ENCODE measurements at regions not wholly inside any gene's neighbourhood (a gene's known extent, or its start where the extent isn't known, plus 50 kb on each side); places are given as distances from the start of the nearest gene placed in this dataset.

DNA sequence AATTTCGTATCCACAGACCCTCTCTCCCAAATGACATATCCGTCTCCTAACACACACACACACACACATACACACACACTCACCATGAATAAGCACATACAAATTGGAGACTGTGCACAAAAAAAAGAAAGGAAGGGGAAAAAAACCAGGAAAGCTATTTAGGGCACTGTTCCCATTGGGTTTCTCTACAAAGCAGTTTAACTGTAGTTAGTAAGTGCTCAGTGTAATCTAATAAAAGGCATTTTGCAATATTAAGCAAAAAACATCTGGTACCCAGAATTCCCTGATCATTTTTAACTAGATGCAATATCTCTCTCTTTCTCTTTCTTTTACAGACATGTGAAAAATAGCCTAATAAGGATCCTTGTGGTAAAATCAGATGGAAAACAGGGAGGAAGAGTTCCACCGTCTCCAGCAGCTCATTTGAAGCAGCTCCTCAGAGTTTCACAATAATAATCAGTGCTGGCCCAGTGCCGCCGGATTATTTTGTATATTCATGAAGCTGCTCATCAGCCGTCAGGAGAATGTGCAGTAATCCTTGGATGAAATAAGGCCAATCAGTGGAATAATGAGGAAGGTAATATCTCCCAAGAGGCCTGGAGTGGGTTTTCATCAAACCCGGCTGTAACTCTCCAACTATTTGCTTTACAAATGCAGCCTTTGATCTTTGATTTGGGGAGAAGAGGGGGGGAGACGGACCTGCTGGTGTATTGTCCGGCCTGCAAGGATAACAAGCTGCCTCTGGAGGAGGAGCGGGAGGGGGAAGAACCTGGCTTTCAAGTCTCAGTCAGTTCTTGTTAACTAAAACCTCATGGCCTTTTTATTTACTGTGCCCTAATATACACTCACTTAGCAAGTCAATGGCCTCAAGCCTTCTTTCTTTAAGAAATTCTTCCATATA, 227.6 kb upstream of the SMIM21 start:
- DNase-seq = no peak

GRCh38 chr18:75654386-75654785, 226.9 kb upstream of the SMIM21 start:
- DNase-seq = no peak

DNA sequence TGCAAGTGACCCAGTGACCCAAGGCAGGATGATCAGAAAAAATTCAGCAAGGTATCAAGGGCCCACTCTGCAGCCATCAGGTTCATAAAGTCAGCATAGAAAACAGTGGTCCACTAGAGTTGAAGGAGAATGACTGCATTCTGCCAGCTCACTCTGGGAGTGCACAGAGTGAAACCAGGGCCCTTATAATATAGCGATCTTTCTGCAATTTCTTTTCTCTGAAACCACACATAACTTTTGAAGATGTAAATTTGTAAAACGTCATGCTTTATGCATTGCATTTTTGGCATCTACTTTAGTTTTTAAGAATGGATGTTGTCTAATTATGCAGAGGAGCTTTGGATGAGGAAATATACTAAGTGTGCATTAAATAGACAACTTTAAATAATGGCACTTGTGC, 225.0 kb upstream of the SMIM21 start:
- no peak for DNase-seq

- no peak for DNase-seq
These were observed 217.4 kb upstream of the SMIM21 start for GRCh38 chr18:75644871-75645270.

GRCh38 chr18:75643083-75643482, 215.6 kb upstream of the SMIM21 start:
- DNase-seq = no peak

DNA sequence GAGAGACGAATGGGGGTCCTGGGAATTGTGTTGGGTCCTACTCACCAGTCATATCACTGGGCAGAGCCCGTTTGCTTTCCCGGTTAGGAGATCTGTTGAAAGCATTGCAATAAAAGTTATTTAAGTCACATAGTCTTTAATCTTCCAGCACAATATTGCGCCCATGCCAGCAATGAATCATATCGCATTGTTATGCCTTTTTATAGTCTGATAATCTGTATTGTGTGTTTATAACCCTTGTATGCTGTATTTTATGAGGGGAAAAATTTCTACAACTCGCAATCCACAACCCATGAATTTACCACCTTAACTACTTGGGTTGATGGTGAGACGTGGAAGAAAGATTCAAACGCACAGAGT, 211.9 kb upstream of the SMIM21 start:
- no peak for DNase-seq

DNA sequence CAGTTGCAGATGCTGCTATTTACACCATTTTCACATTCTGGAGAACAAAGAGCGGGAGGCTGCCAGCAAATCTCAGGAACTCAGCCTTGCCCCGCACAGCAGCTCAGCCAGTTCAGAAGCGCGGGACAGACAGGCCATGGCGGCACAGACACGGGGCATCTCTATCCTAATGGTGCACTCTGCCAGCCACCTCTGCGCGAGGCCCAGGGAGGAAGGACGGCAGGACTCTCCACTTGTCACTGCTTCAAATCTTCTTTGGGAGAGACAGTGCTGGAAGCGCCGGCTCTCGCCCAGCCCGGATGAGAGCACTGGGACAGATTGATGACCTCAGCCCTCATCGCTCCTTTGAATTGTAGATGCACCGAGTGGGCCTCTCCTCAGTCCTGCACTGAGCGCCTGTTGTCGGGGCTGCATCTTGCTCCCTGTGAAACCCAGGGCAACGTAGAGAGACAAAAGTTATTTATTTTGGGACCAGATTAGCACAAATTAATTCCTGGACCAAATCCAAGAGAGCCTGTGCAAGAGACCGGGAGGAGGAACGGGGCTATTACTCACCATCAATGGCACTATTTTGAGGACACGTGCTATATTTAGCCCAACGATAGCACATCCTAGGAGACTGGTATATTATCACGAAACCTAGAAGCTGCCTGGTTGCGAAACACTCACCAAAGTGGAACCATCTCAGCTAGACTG, 211.4 kb upstream of the SMIM21 start:
- DNase-seq = peak; percentile 41

DNA sequence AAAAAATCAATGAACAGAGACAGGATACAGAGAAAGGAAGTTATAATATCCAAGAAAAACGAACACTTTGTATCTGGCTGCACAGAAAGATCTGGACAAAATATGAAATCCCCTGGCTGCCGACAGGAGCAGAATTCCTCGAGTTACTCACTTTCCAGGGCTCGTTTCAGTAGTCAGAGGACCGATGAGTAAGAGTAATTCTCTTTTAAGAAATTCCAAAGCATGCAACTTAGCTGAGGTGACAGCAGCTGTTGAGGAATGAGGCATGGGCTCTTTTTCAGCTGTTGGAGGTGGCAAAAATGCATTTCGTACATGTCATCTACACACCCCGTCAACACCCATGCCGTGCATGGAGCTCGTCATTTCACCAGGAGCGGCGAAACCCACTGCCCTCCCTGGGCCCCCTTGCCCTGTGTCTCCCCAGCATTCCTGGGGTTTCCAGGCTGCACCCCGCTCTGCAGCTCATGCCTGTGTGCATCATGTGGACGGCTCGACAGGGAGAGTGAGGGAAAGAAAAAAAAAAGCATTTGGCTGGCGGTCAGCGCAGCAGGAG, 210.8 kb upstream of the SMIM21 start:
- peak; percentile 65 for DNase-seq

DNA sequence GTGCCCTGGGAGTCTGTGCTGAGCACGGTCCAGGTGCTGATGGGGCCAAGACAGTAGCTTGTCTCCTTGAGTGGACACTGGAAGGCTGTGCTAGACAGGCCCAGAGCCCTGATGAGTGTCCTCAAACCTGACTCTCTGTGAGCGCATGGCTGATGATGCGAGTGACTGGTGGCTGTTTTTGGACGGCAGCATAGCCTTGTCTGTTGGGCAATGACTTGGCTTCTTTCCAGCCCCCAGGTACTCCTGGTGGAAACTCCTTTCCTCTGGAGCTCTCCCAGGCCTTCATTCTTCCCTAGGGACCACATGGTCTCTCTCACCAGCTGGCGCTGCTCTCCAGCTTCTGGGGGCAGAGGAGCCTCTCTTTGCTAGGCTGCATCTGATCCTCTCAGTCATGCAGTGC, 207.6 kb upstream of the SMIM21 start:
- no peak for DNase-seq

GRCh38 chr18:75625966-75626365, 198.5 kb upstream of the SMIM21 start:
- DNase-seq = no peak

- DNase-seq = no peak
These were observed 197.4 kb upstream of the SMIM21 start for GRCh38 chr18:75624869-75625268.

DNA sequence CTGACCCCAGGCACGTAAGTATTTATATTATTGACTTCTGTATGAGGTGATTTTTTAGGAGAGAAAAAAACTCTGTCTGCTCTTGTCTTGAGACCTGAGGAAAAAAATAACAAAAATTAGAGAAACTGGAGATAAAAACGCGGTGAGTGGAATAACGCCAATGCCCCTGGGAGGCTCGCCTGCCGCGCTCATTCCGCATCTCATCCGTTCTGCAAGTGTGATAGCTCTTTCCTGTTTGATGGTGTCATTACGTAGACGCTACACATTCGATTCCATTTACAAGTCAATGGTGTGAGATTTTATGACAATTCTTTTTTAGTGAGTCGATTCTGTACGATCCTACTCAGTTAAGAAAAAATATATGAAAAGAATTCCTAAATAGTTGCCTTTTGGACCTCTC, 194.3 kb upstream of the SMIM21 start:
- no peak for DNase-seq

GRCh38 chr18:75618146-75618545, 190.6 kb upstream of the SMIM21 start:
- no peak for DNase-seq

DNA sequence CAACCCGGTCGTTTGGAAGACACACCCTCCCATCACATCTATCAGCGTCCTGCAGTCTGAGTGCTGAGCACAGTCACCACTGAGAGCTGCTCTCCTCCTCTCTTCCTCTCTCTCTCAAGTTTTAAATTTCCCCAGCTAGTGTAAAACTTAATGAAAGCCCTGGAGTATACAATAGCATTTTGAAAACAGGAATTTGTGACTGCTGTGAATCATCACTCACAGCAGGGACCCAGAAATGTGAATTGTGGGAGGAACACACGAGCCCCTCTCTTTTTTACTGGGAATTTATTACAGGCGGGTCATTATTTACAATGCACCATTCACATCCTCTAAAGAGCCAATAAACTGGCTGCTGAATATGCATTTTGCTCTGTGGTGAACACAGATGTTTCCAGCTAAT, 185.0 kb upstream of the SMIM21 start:
- DNase-seq = no peak

- no peak for DNase-seq
These were observed 180.2 kb upstream of the SMIM21 start for GRCh38 chr18:75607701-75608100.

DNA sequence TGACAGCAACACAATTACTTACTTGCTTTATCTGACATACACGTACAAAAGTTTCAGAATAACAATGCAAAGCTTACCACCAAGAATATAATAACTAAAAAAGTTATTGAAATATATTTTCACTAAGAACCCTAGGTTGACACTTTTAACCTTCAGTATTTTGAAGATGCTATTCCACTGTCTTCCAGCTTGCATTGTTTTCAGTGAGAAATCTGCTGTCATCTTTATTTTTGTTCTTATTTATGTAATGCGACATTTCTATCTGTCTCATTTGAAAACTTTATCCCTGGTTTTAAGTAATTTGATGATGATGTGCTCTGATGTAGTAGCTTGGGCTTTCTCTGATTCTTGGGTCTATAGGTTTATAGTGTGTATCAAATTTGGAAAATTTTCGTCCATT, 165.0 kb upstream of the SMIM21 start:
- no peak for DNase-seq

- DNase-seq = no peak
These were observed 160.9 kb upstream of the SMIM21 start for GRCh38 chr18:75588412-75588811.

- no peak for DNase-seq
These were observed 159.6 kb upstream of the SMIM21 start for GRCh38 chr18:75587131-75587530.

DNA sequence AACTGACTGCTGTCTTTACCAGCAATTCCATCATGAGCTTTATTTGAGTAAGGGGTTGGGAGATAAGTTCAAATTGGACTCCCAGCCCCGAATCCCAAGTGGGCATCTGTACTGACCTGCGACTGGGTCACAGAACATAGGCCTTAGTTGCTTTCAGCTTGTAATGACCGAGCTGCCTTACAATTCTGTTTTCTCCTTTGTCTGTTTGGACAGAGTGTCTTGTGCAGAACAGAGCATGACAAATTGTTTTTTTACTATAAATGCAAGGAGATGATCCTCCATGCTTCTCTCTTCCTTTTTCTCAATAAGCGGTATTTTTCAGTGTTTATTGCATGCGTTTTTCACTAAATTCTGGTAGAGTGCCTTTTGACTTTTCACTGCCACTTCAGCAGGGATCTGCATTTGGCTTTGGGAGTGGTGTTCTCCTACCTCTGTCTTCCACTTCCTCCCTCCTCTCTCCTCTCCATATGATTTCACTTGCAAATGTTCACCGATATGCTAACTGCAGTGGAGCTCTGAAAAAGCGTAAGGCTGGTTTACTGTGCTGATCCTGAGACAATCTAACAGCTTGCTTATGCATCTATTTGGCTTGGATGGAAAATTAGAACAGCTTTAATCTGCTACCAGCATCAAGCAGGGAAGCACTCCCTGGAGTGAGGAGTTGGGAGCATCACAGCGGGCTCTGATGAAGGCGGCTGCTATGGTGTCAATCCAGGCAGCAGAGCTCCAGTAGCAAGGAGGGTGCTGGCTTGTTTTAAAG, 158.8 kb upstream of the SMIM21 start:
- DNase-seq = no peak

GRCh38 chr18:75582940-75583339, 155.4 kb upstream of the SMIM21 start:
- no peak for DNase-seq

DNA sequence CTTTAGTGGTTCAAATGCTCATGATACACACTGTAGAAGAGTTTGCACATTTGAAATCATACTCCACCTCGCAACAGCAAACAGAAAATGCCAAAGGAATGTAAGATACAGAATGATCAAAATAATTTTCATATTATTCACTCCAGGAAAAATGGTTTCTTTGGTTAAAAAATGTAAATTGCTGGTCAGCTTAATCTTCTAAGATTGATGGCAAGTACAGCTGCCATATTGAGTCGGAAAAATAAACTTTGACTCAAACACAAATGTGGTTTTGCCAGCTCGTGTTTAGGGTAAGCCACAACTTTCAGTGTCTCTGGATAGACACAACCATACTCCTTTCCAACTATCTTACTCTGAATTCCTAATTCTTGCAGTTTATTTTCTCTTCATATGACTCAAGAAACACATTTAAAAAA, 154.9 kb upstream of the SMIM21 start:
- DNase-seq = peak; percentile 1

DNA sequence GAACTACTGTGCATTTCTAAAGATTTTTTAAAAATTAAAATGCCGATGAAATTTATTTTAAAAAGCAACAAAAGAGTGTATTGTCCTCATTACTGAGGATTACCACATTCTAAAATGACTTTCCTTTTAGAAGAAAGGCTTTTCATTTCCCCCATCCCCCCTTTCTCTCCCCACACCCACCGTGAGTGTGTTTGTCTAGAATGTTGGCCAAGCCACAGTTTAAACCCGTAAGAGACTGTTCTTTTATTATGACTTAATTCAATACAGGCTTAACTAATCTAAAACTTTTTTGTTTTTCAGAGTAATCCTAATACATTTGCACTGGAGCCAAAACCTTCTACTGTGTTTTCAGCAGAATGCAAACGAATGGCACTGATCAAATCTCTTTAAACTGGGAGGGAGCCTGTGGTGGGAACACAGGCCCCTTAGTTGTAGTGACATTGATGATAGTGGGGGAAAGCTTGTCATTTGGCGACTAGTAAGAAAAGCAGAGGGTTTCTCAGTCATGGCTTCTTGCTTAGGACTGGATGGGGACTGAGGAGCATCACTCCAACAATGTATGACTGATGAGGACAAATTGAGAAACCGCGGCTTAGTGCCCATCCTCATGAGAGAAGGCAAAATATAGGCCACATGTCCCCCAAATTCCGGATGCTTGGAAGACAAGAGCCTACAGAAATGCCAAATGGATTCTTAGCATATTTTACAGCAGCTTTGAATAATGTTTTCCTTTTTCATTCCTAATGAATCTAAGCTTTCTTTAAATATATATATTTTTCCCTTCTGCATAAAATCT, 154.0 kb upstream of the SMIM21 start:
- DNase-seq = no peak

- no peak for DNase-seq
These were observed 146.7 kb upstream of the SMIM21 start for GRCh38 chr18:75574187-75574586.
